Endothelial cell of umbilical vein (primary cell): ENCODE measurements at regions not wholly inside any gene's neighbourhood (a gene's known extent, or its start where the extent isn't known, plus 50 kb on each side); places are given as distances from the start of the nearest gene placed in this dataset.

Experiments used
- BruUV-seq: library from RNA; stranded (reverse); fragments of 400-500 nt; replicated peaks from 2 replicates; lab custom pipeline; 2021; lab: Mats Ljungman, UMichigan
- CTCF ChIA-PET: fragments of 300-600, 350-600 bp; sonication (Branson Sonifier 250); formaldehyde crosslinking; loops from one replicate; lab custom pipeline; 2021; ENCODE audit warnings: antibody characterized with exemption, inconsistent platforms; lab: Charles Lee
- POLR2A ChIA-PET: fragments of 300-600, 350-600 bp; sonication (Branson Sonifier 250); formaldehyde crosslinking; loops from one replicate; lab custom pipeline; 2021; ENCODE audit warnings: antibody characterized with exemption, inconsistent platforms; lab: Charles Lee
- DNase-seq: peaks from one replicate; pipeline ENCODE4 v3.0.0-alpha.2; 2011; ENCODE audit warnings: low read depth, low spot score
- FAIRE-seq: peaks from 2 replicates; lab custom pipeline; 2011; peaks lifted over from hg19 to GRCh38; lab: Jason Lieb, UNC
- H2AFZ ChIP-seq: 2 replicates; pipeline ENCODE4 v1.6.0; 2012; ENCODE audit warnings: low read depth, low read length, control low read depth, inconsistent platforms
- H3K27ac ChIP-seq: 2 replicates; pipeline ENCODE4 v1.5.1; 2011; ENCODE audit warnings: low read depth, mild to moderate bottlenecking, control low read depth, low read length, moderate library complexity; ENCODE audit not compliant: insufficient read depth
- H3K27me3 ChIP-seq, 2 experiments: 2 replicates each; pipeline versions ENCODE4 v1.6.0 to v1.6.1; 2011; ENCODE audit warnings: low read length in 2 of 2, mixed read lengths in 1 of 2; ENCODE audit not compliant: control insufficient read depth in 2 of 2, insufficient read depth in 2 of 2
- H3K36me3 ChIP-seq, 2 experiments: 2 replicates in 1 of 2; 3 replicates in 1 of 2; pipeline ENCODE4 v1.5.1; 2011; ENCODE audit warnings: low read length in 2 of 2, mild to moderate bottlenecking in 1 of 2, moderate library complexity in 1 of 2; ENCODE audit not compliant: control insufficient read depth in 2 of 2, insufficient read depth in 2 of 2; ENCODE audit errors: extremely low read depth in 1 of 2
- H3K4me1 ChIP-seq: 3 replicates; pipeline ENCODE4 v1.5.1; 2011; ENCODE audit warnings: mild to moderate bottlenecking, low read length; ENCODE audit not compliant: control insufficient read depth, insufficient read depth; ENCODE audit errors: extremely low read depth
- H3K4me2 ChIP-seq: 2 replicates; pipeline ENCODE4 v1.6.1; 2011; ENCODE audit warnings: low read length, control low read depth, mixed read lengths; ENCODE audit not compliant: insufficient read depth
- H3K4me3 ChIP-seq, 3 experiments: fragments of 200-600 bp in 1 of 3; sonication (generic), shearing (Covaris generic) in 1 of 3; replicated peaks in 1 of 3; 2 replicates each; pipeline ENCODE4 v1.5.1; 2011 to 2016; ENCODE audit warnings: control low read depth in 3 of 3, low read length in 3 of 3, mild to moderate bottlenecking in 2 of 3, inconsistent platforms in 1 of 3, low read depth in 1 of 3, moderate library complexity in 1 of 3; ENCODE audit not compliant: insufficient read depth in 1 of 3
- H3K79me2 ChIP-seq: 2 replicates; pipeline ENCODE4 v1.6.0; 2012; ENCODE audit warnings: low read length, inconsistent platforms; ENCODE audit not compliant: control insufficient read depth, insufficient read depth
- H3K9ac ChIP-seq: replicated peaks from 2 replicates; pipeline ENCODE3; 2011; ENCODE audit warnings: low read length, control low read depth; ENCODE audit not compliant: insufficient read depth; ENCODE audit errors: extremely low read depth
- H3K9me1 ChIP-seq: replicated peaks from 3 replicates; pipeline ENCODE4 v1.6.0; 2011; ENCODE audit warnings: mild to moderate bottlenecking, low read length; ENCODE audit not compliant: control insufficient read depth, insufficient read depth; ENCODE audit errors: extremely low read depth
- H3K9me3 ChIP-seq: replicated peaks from 2 replicates; pipeline ENCODE4 v1.5.1; 2012; ENCODE audit warnings: low read length, inconsistent platforms; ENCODE audit not compliant: control insufficient read depth, insufficient read depth
- H4K20me1 ChIP-seq: replicated peaks from 2 replicates; pipeline ENCODE3; 2011; ENCODE audit warnings: mild to moderate bottlenecking, low read length; ENCODE audit not compliant: control insufficient read depth, insufficient read depth; ENCODE audit errors: extremely low read depth
- EZH2 ChIP-seq: IDR thresholded peaks from 2 replicates; pipeline ENCODE4 v1.6.1; 2012; ENCODE audit warnings: borderline replicate concordance, low read depth, mild to moderate bottlenecking, moderate library complexity, low read length, inconsistent platforms; ENCODE audit not compliant: severe bottlenecking
- FOS ChIP-seq: IDR thresholded peaks from 2 replicates; pipeline ENCODE4 v1.6.1; 2011; ENCODE audit warnings: mild to moderate bottlenecking, low read length, moderate library complexity, borderline replicate concordance; ENCODE audit not compliant: insufficient read depth
- GATA2 ChIP-seq: IDR thresholded peaks from 2 replicates; pipeline ENCODE4 v1.7.0; 2011; ENCODE audit warnings: low read depth, mild to moderate bottlenecking, moderate library complexity, mixed read lengths, low read length; ENCODE audit not compliant: insufficient read length, insufficient read depth
- JUN ChIP-seq: IDR thresholded peaks from 2 replicates; pipeline ENCODE4 v1.6.1; 2011; ENCODE audit warnings: borderline replicate concordance, low read depth; ENCODE audit not compliant: insufficient read length, insufficient read depth
- MYC ChIP-seq: IDR thresholded peaks from one replicate; pipeline ENCODE4 v1.6.1; 2011; ENCODE audit warnings: mild to moderate bottlenecking, low read depth, low read length
- POLR2A ChIP-seq: IDR thresholded peaks from 2 replicates; pipeline ENCODE4 v1.6.1; 2012; ENCODE audit warnings: low read depth, mild to moderate bottlenecking, control low read depth, low read length
- POLR2AphosphoS5 ChIP-seq: IDR thresholded peaks from 2 replicates; pipeline ENCODE4 v1.6.1; 2012; ENCODE audit warnings: low read depth, mild to moderate bottlenecking, control low read depth, low read length, moderate library complexity; ENCODE audit not compliant: insufficient read depth
- dilution Hi-C: fragments of 300-500 bp; cut with MboI; formaldehyde crosslinking; loops from one replicate; pipeline ENCODE4 v1.15.0; 2019; ENCODE audit warnings: low sequenced_read_pairs; ENCODE audit not compliant: extremely low pct_ligation_motif_present
- intact Hi-C: fragments of 100-400 bp; cut with micrococcal nuclease; formaldehyde crosslinking; loops from one replicate; pipeline ENCODE4 v1.10.0; 2022
- TF ChIP-seq, protein P1 (sequence below): IDR thresholded peaks from 2 replicates; pipeline ENCODE4 v1.6.1; 2011; ENCODE audit not compliant: insufficient read depth, insufficient read length
- TF ChIP-seq, protein P2 (sequence below), 2 donors: IDR thresholded peaks; 1 replicate in 1 of 2; 2 replicates in 1 of 2; pipeline ENCODE4 v1.5.1; 2011; ENCODE audit warnings: low read length in 2 of 2, mild to moderate bottlenecking in 2 of 2, moderate library complexity in 2 of 2, control low read depth in 1 of 2, inconsistent platforms in 1 of 2, low read depth in 1 of 2; ENCODE audit not compliant: insufficient read depth in 1 of 2; ENCODE audit errors: extremely low read depth in 1 of 2

GRCh38 chr22:48144318-48144717 is 1381.9 kb downstream of the TBC1D22A start:
- no peaks in the 10 kb centered on the region for H3K36me3 ChIP-seq
- dilution Hi-C loops = no loop called here
- no TSS peak for BruUV-seq
- TF ChIP-seq GATA2 = no peak
- TF ChIP-seq, protein P1, sequence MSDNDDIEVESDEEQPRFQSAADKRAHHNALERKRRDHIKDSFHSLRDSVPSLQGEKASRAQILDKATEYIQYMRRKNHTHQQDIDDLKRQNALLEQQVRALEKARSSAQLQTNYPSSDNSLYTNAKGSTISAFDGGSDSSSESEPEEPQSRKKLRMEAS = no peak
- no peak for TF ChIP-seq POLR2AphosphoS5
- TF ChIP-seq MYC = no peak
- no peak for TF ChIP-seq EZH2
- no peak for TF ChIP-seq POLR2A
- TF ChIP-seq FOS = no peak
- TF ChIP-seq JUN = no peak
- TF ChIP-seq, protein P2, sequence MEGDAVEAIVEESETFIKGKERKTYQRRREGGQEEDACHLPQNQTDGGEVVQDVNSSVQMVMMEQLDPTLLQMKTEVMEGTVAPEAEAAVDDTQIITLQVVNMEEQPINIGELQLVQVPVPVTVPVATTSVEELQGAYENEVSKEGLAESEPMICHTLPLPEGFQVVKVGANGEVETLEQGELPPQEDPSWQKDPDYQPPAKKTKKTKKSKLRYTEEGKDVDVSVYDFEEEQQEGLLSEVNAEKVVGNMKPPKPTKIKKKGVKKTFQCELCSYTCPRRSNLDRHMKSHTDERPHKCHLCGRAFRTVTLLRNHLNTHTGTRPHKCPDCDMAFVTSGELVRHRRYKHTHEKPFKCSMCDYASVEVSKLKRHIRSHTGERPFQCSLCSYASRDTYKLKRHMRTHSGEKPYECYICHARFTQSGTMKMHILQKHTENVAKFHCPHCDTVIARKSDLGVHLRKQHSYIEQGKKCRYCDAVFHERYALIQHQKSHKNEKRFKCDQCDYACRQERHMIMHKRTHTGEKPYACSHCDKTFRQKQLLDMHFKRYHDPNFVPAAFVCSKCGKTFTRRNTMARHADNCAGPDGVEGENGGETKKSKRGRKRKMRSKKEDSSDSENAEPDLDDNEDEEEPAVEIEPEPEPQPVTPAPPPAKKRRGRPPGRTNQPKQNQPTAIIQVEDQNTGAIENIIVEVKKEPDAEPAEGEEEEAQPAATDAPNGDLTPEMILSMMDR (IDR thresholded peaks at IDR 0.05; ENCODE audit: extremely low read depth in 1 of 2, insufficient read depth in 1 of 2, low read depth in 1 of 2, low read length in 2 of 2) = no peak
- no peaks in the 10 kb centered on the region for H3K4me1 ChIP-seq
- DNase-seq (no peak), FAIRE-seq (no peak)
- H3K4me3 ChIP-seq = no peak overlapping the region
- POLR2A ChIA-PET = no interaction called here
- H3K27me3 ChIP-seq = no peaks in the 10 kb centered on the region
- no peaks in the 10 kb centered on the region for H3K79me2 ChIP-seq
- H2AFZ ChIP-seq = no peak overlapping the region
- H3K9ac ChIP-seq = no peak overlapping the region
- intact Hi-C loops = no loop called here
- CTCF ChIA-PET = no interaction called here
- H3K9me3 ChIP-seq = peaks cover 13% of the 10 kb centered on the region
- no peaks in the 10 kb centered on the region for H4K20me1 ChIP-seq
- no peaks in the 10 kb centered on the region for H3K9me1 ChIP-seq
- H3K4me2 ChIP-seq = no peak overlapping the region
- no peak overlapping the region for H3K27ac ChIP-seq
